ENCODE measurements at regions not wholly inside any gene's neighbourhood (a gene's known extent, or its start where the extent isn't known, plus 50 kb on each side); places are given as distances from the start of the nearest gene placed in this dataset.

DNA sequence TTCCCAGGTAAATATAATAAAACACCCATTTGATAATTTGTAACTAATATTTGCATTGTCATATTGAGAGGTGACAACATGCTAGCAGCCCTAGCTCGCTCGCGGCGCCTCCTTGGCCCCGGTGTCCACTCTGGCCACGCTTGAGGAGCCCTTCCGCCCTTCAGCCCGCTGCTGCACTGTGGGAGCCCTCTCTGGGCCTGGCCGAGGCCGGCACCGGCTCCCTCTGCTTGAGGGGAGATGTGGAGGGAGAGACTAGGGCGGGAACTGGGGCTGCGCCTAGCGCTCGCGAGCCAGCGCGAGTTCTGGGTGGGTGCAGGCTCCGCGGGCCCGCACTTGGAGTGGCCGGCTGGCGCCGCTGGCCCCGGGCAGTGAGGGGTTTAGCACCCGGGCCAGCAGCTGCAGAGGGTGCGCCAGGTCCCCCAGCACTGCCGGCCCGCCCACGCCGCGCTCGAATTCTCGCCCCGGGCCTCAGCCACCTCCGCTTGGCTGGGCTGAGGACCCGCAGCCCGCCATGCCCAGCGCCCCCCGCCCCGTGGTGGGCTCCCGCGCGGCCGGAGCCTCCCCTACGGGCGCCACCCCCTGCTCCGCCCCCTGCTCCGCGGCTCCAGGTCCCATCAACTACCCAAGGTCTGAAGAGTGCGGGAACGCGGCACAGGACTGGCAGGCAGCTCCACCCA, 594.4 kb downstream of the SLITRK6 start:
- POLR2A ChIA-PET (ENCODE audit: unreplicated experiment): no interaction called here
- H3K23ac ChIP-seq (ENCODE audit: low read depth, low read length): no peak overlapping the region

More for the DNA sequence above, 594.4 kb downstream of the SLITRK6 start:
- H4K8ac ChIP-seq (ENCODE audit: low read depth in 2 of 2, low read length in 2 of 2): no peak overlapping the region
- 96% methylated on average over 10 of the region's 53 CpGs; no CpG with 5 or more reads in 1 of the 2 experiments for WGBS, 2 experiments (ENCODE audit: extremely low coverage in 2 of 2, insufficient read length in 1 of 2)
- no peaks in the 10 kb centered on the region for H3K36me3 ChIP-seq (ENCODE audit: control insufficient read depth, insufficient read depth, low read length)
- H2BK5ac ChIP-seq (ENCODE audit: low read depth, low read length, poor library complexity, severe bottlenecking): no peak overlapping the region
- no peak overlapping the region for H3K18ac ChIP-seq (ENCODE audit: low read depth, low read length)
- no TSS peak for BruUV-seq (replicated peaks)
- no peak overlapping the region for H2BK20ac ChIP-seq (ENCODE audit: low read depth, low read length)
- ATAC-seq (ENCODE audit: low read depth): no peak
- H3K79me1 ChIP-seq (ENCODE audit: low read depth in 1 of 2, low read length in 2 of 2): no peaks in the 10 kb centered on the region
- no peak overlapping the region for H3K56ac ChIP-seq (ENCODE audit: extremely low read depth, insufficient read depth, low read length)
- TF ChIP-seq SMC3 (IDR thresholded peaks at IDR 0.05; ENCODE audit: low read depth, low read length) (no peak), RCOR1 (IDR thresholded peaks at IDR 0.05; ENCODE audit: insufficient replicate concordance, low read length) (no peak), CHD1 (IDR thresholded peaks at IDR 0.05; ENCODE audit: low read depth, low read length) (no peak), MAFK (IDR thresholded peaks at IDR 0.05; ENCODE audit: low read depth, low read length) (no peak), NFE2L2 (IDR thresholded peaks at IDR 0.05; ENCODE audit: low read depth, low read length) (no peak), CEBPB (IDR thresholded peaks at IDR 0.05; ENCODE audit: low read depth, low read length) (no peak), MXI1 (IDR thresholded peaks at IDR 0.05; ENCODE audit: borderline replicate concordance, low read depth, low read length) (no peak), MAZ (IDR thresholded peaks at IDR 0.05; ENCODE audit: borderline replicate concordance, low read depth, low read length) (no peak), RFX5 (IDR thresholded peaks at IDR 0.05; ENCODE audit: low read depth, low read length) (no peak), POLR2A (IDR thresholded peaks at IDR 0.05; ENCODE audit: low read depth, low read length) (no peak), RAD21 (IDR thresholded peaks at IDR 0.05; ENCODE audit: low read length) (no peak), BHLHE40 (IDR thresholded peaks at IDR 0.05; ENCODE audit: low read depth, low read length) (no peak), FOS (IDR thresholded peaks at IDR 0.05; ENCODE audit: low read depth, low read length) (no peak)
- TF ChIP-seq, protein P1, sequence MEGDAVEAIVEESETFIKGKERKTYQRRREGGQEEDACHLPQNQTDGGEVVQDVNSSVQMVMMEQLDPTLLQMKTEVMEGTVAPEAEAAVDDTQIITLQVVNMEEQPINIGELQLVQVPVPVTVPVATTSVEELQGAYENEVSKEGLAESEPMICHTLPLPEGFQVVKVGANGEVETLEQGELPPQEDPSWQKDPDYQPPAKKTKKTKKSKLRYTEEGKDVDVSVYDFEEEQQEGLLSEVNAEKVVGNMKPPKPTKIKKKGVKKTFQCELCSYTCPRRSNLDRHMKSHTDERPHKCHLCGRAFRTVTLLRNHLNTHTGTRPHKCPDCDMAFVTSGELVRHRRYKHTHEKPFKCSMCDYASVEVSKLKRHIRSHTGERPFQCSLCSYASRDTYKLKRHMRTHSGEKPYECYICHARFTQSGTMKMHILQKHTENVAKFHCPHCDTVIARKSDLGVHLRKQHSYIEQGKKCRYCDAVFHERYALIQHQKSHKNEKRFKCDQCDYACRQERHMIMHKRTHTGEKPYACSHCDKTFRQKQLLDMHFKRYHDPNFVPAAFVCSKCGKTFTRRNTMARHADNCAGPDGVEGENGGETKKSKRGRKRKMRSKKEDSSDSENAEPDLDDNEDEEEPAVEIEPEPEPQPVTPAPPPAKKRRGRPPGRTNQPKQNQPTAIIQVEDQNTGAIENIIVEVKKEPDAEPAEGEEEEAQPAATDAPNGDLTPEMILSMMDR (conservative IDR thresholded peaks at IDR 0.05; ENCODE audit: low read depth, low read length): no peak
- TF ChIP-seq, protein P2, sequence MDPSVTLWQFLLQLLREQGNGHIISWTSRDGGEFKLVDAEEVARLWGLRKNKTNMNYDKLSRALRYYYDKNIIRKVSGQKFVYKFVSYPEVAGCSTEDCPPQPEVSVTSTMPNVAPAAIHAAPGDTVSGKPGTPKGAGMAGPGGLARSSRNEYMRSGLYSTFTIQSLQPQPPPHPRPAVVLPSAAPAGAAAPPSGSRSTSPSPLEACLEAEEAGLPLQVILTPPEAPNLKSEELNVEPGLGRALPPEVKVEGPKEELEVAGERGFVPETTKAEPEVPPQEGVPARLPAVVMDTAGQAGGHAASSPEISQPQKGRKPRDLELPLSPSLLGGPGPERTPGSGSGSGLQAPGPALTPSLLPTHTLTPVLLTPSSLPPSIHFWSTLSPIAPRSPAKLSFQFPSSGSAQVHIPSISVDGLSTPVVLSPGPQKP (IDR thresholded peaks at IDR 0.05; ENCODE audit: borderline replicate concordance, low read depth, low read length): no peak
- TF ChIP-seq, protein P3, sequence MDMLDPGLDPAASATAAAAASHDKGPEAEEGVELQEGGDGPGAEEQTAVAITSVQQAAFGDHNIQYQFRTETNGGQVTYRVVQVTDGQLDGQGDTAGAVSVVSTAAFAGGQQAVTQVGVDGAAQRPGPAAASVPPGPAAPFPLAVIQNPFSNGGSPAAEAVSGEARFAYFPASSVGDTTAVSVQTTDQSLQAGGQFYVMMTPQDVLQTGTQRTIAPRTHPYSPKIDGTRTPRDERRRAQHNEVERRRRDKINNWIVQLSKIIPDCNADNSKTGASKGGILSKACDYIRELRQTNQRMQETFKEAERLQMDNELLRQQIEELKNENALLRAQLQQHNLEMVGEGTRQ (IDR thresholded peaks at IDR 0.05; ENCODE audit: low read depth, low read length): no peak
- H3K4me2 ChIP-seq (ENCODE audit: low read depth, low read length): no peak overlapping the region
- H3K9ac ChIP-seq (ENCODE audit: low read depth, low read length): no peak overlapping the region
- H3K4me3 ChIP-seq (ENCODE audit: insufficient read depth, low read depth, low read length): no peak overlapping the region
- CTCF ChIA-PET: no interaction called here
- no peaks in the 10 kb centered on the region for H3K4me1 ChIP-seq (ENCODE audit: control insufficient read depth, insufficient read depth, low read length)
- dilution Hi-C loops (cut with HindIII; ENCODE audit: low sequenced_read_pairs, unreplicated experiment) (no loop called here), intact Hi-C loops (cut with micrococcal nuclease) (no loop called here), in situ Hi-C loops (cut with MboI; ENCODE audit: low sequenced_read_pairs) (no loop called here)
- no peaks in the 10 kb centered on the region for H4K20me1 ChIP-seq (ENCODE audit: insufficient read depth, low read length)
- H3K9me1 ChIP-seq (ENCODE audit: insufficient read depth, low read length): no peaks in the 10 kb centered on the region
- H3K4ac ChIP-seq (ENCODE audit: low read depth, low read length): no peak overlapping the region
- no peak overlapping the region for H2BK120ac ChIP-seq (ENCODE audit: low read depth, low read length)
- no peak overlapping the region for H4K5ac ChIP-seq (ENCODE audit: low read depth, low read length)
- H3K14ac ChIP-seq (replicated peaks; ENCODE audit: low read depth, low read length): no peak overlapping the region
- no peaks in the 10 kb centered on the region for H3K27me3 ChIP-seq (ENCODE audit: control insufficient read depth, insufficient read depth, low read length)
- no peak overlapping the region for H4K91ac ChIP-seq (ENCODE audit: insufficient read depth, low read depth, low read length)
- H2AK9ac ChIP-seq (replicated peaks; ENCODE audit: low read depth, low read length, poor library complexity): no peak overlapping the region
- H3K9me3 ChIP-seq (ENCODE audit: control insufficient read depth, insufficient read depth, low read length): peaks cover 2% of the 10 kb centered on the region; the same call in 1 of the 2 replicates
- H3K27ac ChIP-seq (ENCODE audit: insufficient read depth, low read length): no peak overlapping the region
- no peak overlapping the region for H2BK15ac ChIP-seq (ENCODE audit: low read depth, low read length)
- H2AFZ ChIP-seq (replicated peaks; ENCODE audit: low read length, poor library complexity): no peak overlapping the region
- no peak overlapping the region for H2AK5ac ChIP-seq (ENCODE audit: low read depth, low read length)
- DNase-seq: no peak

All from IMR-90 (cell line).